ENCODE measurements at regions not wholly inside any gene's neighbourhood (a gene's known extent, or its start where the extent isn't known, plus 50 kb on each side); places are given as distances from the start of the nearest gene placed in this dataset.

GRCh38 chr2:20917287-20917660 is 94.4 kb upstream of the LDAH start:
- TF ChIP-seq EGR1 (IDR thresholded peaks at IDR 0.05) (no peak), FOXM1 (IDR thresholded peaks at IDR 0.05; ENCODE audit: borderline replicate concordance, low read depth) (no peak)
- TF ChIP-seq, protein P1, sequence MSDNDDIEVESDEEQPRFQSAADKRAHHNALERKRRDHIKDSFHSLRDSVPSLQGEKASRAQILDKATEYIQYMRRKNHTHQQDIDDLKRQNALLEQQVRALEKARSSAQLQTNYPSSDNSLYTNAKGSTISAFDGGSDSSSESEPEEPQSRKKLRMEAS (IDR thresholded peaks at IDR 0.05), result no peak

GRCh38 chr2:20916604-20917286 is 93.8 kb upstream of the LDAH start:
- TF ChIP-seq RAD21 (IDR thresholded peaks at IDR 0.05; ENCODE audit: low read depth) (peak; percentile 14; the same call in 1 of the 2 replicates), ZBTB7A (IDR thresholded peaks at IDR 0.05; ENCODE audit: low read depth) (no peak), USF1 (IDR thresholded peaks at IDR 0.05) (no peak), YY1 (IDR thresholded peaks at IDR 0.05; ENCODE audit: low read depth) (no peak)

DNA sequence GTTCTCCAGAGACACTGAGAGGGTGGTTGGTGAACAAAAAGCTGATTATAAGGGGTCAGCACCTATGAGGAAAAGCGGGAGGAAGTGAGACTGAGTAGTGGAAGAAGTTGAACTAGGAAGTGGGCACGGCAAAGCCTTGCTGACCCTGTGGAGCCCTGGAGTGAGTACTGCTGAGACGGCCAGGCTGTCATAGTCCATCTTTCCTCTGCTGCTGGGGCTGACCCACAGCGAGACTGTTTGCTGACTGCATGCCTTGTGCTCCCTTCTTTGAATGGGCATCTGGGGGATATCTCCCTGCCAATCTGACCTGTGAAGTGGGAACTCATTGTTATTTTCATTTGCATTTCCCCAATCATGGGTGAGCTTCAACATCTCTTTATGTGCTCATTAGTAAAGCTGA is 92.4 kb upstream of the LDAH start:
- TF ChIP-seq FOXM1 (IDR thresholded peaks at IDR 0.05; ENCODE audit: borderline replicate concordance, low read depth), result no peak
- no peak for TF ChIP-seq NFIC (IDR thresholded peaks at IDR 0.05)
- TF ChIP-seq TEAD4 (IDR thresholded peaks at IDR 0.05), result no peak
- no peak for TF ChIP-seq CREB1 (IDR thresholded peaks at IDR 0.05; ENCODE audit: low read depth)
- no peak for TF ChIP-seq TCF12 (IDR thresholded peaks at IDR 0.05; ENCODE audit: low read depth)
- TF ChIP-seq RAD21 (IDR thresholded peaks at IDR 0.05; ENCODE audit: low read depth), result no peak
- TF ChIP-seq YY1 (IDR thresholded peaks at IDR 0.05; ENCODE audit: low read depth), result no peak
- no peak for TF ChIP-seq EGR1 (IDR thresholded peaks at IDR 0.05)
- TF ChIP-seq, protein P1 (IDR thresholded peaks at IDR 0.05), result no peak
- TF ChIP-seq TAF1 (IDR thresholded peaks at IDR 0.05; ENCODE audit: low read depth), result no peak
- TF ChIP-seq USF1 (IDR thresholded peaks at IDR 0.05), result no peak
- TF ChIP-seq EP300 (IDR thresholded peaks at IDR 0.05; ENCODE audit: borderline replicate concordance), result no peak
- no peak for TF ChIP-seq CEBPB (IDR thresholded peaks at IDR 0.05)
- TF ChIP-seq, protein P2, sequence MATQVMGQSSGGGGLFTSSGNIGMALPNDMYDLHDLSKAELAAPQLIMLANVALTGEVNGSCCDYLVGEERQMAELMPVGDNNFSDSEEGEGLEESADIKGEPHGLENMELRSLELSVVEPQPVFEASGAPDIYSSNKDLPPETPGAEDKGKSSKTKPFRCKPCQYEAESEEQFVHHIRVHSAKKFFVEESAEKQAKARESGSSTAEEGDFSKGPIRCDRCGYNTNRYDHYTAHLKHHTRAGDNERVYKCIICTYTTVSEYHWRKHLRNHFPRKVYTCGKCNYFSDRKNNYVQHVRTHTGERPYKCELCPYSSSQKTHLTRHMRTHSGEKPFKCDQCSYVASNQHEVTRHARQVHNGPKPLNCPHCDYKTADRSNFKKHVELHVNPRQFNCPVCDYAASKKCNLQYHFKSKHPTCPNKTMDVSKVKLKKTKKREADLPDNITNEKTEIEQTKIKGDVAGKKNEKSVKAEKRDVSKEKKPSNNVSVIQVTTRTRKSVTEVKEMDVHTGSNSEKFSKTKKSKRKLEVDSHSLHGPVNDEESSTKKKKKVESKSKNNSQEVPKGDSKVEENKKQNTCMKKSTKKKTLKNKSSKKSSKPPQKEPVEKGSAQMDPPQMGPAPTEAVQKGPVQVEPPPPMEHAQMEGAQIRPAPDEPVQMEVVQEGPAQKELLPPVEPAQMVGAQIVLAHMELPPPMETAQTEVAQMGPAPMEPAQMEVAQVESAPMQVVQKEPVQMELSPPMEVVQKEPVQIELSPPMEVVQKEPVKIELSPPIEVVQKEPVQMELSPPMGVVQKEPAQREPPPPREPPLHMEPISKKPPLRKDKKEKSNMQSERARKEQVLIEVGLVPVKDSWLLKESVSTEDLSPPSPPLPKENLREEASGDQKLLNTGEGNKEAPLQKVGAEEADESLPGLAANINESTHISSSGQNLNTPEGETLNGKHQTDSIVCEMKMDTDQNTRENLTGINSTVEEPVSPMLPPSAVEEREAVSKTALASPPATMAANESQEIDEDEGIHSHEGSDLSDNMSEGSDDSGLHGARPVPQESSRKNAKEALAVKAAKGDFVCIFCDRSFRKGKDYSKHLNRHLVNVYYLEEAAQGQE (IDR thresholded peaks at IDR 0.05; ENCODE audit: low read depth), result no peak
- TF ChIP-seq ZBTB7A (IDR thresholded peaks at IDR 0.05; ENCODE audit: low read depth), result no peak

- TF ChIP-seq CREB1 (IDR thresholded peaks at IDR 0.05; ENCODE audit: low read depth) (no peak), NFIC (IDR thresholded peaks at IDR 0.05) (no peak), EP300 (IDR thresholded peaks at IDR 0.05; ENCODE audit: borderline replicate concordance) (no peak), TEAD4 (IDR thresholded peaks at IDR 0.05) (no peak), USF1 (IDR thresholded peaks at IDR 0.05) (no peak), CEBPB (IDR thresholded peaks at IDR 0.05) (no peak), TAF1 (IDR thresholded peaks at IDR 0.05; ENCODE audit: low read depth) (no peak), YY1 (IDR thresholded peaks at IDR 0.05; ENCODE audit: low read depth) (no peak), RAD21 (IDR thresholded peaks at IDR 0.05; ENCODE audit: low read depth) (no peak), TCF12 (IDR thresholded peaks at IDR 0.05; ENCODE audit: low read depth) (no peak)
- TF ChIP-seq, protein P2 (IDR thresholded peaks at IDR 0.05; ENCODE audit: low read depth), result no peak
- TF ChIP-seq, protein P1 (IDR thresholded peaks at IDR 0.05), result no peak
These were observed 91.9 kb upstream of the LDAH start for GRCh38 chr2:20914771-20915170.

- no peak for TF ChIP-seq EGR1 (IDR thresholded peaks at IDR 0.05)
These were observed 91.2 kb upstream of the LDAH start for GRCh38 chr2:20914087-20914486.

DNA sequence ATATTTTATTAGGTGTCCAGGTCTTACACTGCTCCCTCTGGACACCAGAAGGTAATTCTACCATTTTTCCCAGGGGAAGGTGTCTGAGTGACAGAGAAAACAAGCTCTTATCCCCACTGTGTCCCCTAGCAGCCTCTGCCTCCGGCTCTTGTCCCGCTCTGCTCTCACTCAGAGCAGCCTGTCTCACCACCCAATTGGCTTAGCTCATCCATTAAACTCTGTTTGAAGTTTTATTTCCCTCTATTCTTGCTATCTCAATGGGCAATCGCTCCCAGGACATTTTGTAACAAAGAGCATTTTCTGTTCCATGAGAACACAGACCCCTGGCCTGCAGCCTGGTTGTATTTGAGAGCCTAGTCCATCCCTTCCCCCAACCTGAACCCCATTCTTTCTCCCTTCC is 90.6 kb upstream of the LDAH start:
- TF ChIP-seq EP300 (IDR thresholded peaks at IDR 0.05; ENCODE audit: borderline replicate concordance) (no peak), TAF1 (IDR thresholded peaks at IDR 0.05; ENCODE audit: low read depth) (no peak)
- TF ChIP-seq, protein P1 (IDR thresholded peaks at IDR 0.05), result no peak
